ENCODE measurements at regions not wholly inside any gene's neighbourhood (a gene's known extent, or its start where the extent isn't known, plus 50 kb on each side); places are given as distances from the start of the nearest gene placed in this dataset.

DNA sequence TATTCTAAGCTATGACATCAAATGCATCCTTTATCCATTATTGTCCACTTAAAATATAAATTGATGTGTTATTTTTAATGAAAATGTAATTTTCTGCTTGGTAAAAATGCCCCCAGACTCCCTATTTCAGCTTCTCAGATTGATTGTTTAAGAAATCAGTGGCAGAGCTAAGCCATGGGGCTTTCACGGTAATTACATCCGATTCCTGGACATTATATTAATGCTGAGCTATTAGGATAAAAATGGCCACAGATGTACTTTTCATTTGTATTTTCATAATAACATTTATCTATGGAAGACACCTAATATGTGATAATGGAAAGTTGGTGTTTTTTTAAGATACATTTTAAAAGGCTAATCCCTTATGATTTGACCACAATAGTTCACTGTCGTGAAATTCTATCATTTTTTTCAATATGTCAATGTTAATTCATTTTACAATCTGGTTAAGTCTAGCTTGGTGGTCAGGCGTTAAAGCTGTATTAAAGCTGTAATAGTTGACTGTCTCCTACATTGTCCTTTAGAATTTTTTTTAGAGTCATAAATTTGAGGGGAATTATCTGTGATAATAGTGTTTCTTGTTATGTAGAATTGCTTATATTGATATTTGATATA is 229.0 kb upstream of the UBE2E3 start:
- no peaks in the 10 kb centered on the region for H3K27me3 ChIP-seq
- no peaks in the 10 kb centered on the region for H3K4me1 ChIP-seq
- no peaks in the 10 kb centered on the region for H3K9me3 ChIP-seq
- TF ChIP-seq CTCF (IDR thresholded peaks at IDR 0.05) (no peak), POLR2A (IDR thresholded peaks at IDR 0.05) (no peak)
- no peak overlapping the region for H3K27ac ChIP-seq
- H3K4me3 ChIP-seq, result no peak overlapping the region
- no peak for DNase-seq
- H3K36me3 ChIP-seq, result no peaks in the 10 kb centered on the region

DNA sequence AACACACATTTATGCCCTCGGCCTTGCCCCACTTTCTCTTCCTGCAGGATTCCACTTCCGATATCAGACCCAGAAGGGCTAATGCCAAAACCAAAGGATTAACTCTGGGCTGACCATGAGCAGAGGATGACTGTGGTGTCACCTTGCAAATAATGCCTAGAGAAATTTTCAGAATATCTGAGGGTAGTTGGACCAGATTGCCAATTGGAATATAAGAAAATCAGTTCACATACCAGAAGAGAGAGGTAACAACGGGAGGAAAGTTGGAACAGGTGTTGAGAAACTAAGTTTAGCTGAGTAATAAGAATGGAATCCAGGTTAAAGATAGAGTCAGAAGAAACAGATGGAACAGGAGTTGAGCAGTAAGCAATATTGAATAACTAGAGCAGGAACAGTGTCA is 232.7 kb upstream of the UBE2E3 start:
- H3K27ac ChIP-seq, result no peak overlapping the region

DNA sequence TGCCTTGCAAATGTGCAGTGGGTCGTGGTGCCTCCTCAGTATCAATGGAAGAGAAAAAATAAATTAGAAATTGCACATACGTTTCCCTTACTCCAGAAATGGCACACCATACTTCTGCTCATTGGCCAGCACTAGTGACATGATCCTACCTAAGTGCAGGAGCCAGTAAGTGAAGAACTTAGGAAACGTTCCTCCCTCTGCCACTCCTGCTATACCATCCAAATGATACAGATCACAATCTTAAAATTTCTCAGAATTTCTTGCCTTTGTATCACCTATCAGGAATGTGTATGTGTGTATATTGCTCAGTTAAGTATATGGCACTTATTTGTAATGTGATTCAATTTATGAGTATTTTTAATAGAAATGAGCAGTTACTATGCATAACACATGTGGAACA is 237.0 kb upstream of the UBE2E3 start:
- no peaks in the 10 kb centered on the region for H3K36me3 ChIP-seq
- H3K27me3 ChIP-seq, result peaks cover 0 to 5% of the 10 kb centered on the region in 2 donors
- no peaks in the 10 kb centered on the region for H3K4me1 ChIP-seq
- H3K27ac ChIP-seq, result no peak overlapping the region
- no peaks in the 10 kb centered on the region for H3K9me3 ChIP-seq
- H3K4me3 ChIP-seq, result no peak overlapping the region
- no peak for DNase-seq
- TF ChIP-seq POLR2A (IDR thresholded peaks at IDR 0.05), result no peak
- TF ChIP-seq CTCF (IDR thresholded peaks at IDR 0.05), result no peak

More for the DNA sequence above, 232.7 kb upstream of the UBE2E3 start:
- DNase-seq, result no peak
- Histone ChIP-seq H3K27me3 (no peaks in the 10 kb centered on the region), H3K4me3 (no peak overlapping the region), H3K36me3 (no peaks in the 10 kb centered on the region), H3K9me3 (no peaks in the 10 kb centered on the region), H3K4me1 (no peaks in the 10 kb centered on the region)
- TF ChIP-seq POLR2A (IDR thresholded peaks at IDR 0.05) (no peak), CTCF (IDR thresholded peaks at IDR 0.05) (no peak)

- Histone ChIP-seq H3K4me3 (no peak overlapping the region), H3K9me3 (no peaks in the 10 kb centered on the region), H3K27ac (no peak overlapping the region), H3K36me3 (no peaks in the 10 kb centered on the region), H3K4me1 (no peaks in the 10 kb centered on the region), H3K27me3 (peaks cover 0 to 5% of the 10 kb centered on the region in 2 donors)
- DNase-seq, result no peak
- TF ChIP-seq POLR2A (IDR thresholded peaks at IDR 0.05), result no peak
- no peak for TF ChIP-seq CTCF (IDR thresholded peaks at IDR 0.05)
These were observed 237.6 kb upstream of the UBE2E3 start for GRCh38 chr2:180742801-180743200.

GRCh38 chr2:180739070-180739469 is 241.3 kb upstream of the UBE2E3 start:
- no peaks in the 10 kb centered on the region for H3K9me3 ChIP-seq
- TF ChIP-seq POLR2A (IDR thresholded peaks at IDR 0.05), result no peak
- TF ChIP-seq CTCF (IDR thresholded peaks at IDR 0.05), result no peak

DNA sequence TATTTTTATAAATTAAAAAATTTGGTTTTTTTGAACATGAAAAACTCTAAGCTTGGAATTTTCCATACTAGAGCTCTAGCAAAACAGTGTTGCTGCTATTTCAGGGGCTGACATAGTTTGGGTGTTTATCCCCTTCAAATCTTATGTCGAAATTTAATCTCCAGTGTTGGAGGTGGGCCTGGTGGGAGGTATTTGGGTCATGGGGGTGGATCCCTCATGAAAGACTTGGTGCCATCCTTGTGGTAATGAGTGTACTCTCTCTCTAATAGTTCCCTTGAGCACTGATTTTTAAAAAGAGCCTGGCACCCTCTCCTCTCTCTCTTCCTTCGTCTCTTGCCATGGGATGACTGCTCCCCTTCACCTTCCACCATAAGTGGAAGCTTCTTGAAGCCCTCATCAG is 244.6 kb upstream of the UBE2E3 start:
- Histone ChIP-seq H3K27me3 (no peaks in the 10 kb centered on the region), H3K4me3 (no peak overlapping the region), H3K9me3 (no peaks in the 10 kb centered on the region), H3K36me3 (no peaks in the 10 kb centered on the region), H3K4me1 (no peaks in the 10 kb centered on the region), H3K27ac (no peak overlapping the region)
- TF ChIP-seq CTCF (IDR thresholded peaks at IDR 0.05) (no peak), POLR2A (IDR thresholded peaks at IDR 0.05) (no peak)
- DNase-seq, result no peak

More at GRCh38 chr2:180739070-180739469, 241.3 kb upstream of the UBE2E3 start:
- H3K4me3 ChIP-seq, result no peak overlapping the region
- no peak overlapping the region for H3K27ac ChIP-seq
- no peak for DNase-seq
- H3K4me1 ChIP-seq, result no peaks in the 10 kb centered on the region
- H3K27me3 ChIP-seq, result peaks cover 0 to 5% of the 10 kb centered on the region in 2 donors
- H3K36me3 ChIP-seq, result no peaks in the 10 kb centered on the region

Measured in Peyer's patch (tissue), 4 donors.